SK-N-MC (cell line): ENCODE measurements at regions not wholly inside any gene's neighbourhood (a gene's known extent, or its start where the extent isn't known, plus 50 kb on each side); places are given as distances from the start of the nearest gene placed in this dataset.
A peak's percentile ranks its signal among the peaks of the same experiment; 100 is the strongest.

Source experiments
- DNase-seq: peaks from one replicate; pipeline ENCODE4 v3.0.0-alpha.2; 2011; ENCODE audit warnings: low read depth, low spot score
- H3K27ac ChIP-seq: fragments of 200-600 bp; sonication (generic); 2 replicates; pipeline ENCODE4 v1.5.1; 2016; ENCODE audit warnings: mixed run types
- H3K36me3 ChIP-seq: fragments of 200-600 bp; sonication (generic); 2 replicates; pipeline ENCODE4 v1.6.1; 2017; ENCODE audit warnings: antibody characterized with exemption, low read length, mixed read lengths; ENCODE audit not compliant: insufficient read depth
- H3K4me3 ChIP-seq: fragments of 200-600 bp; sonication (generic); 2 replicates; pipeline ENCODE4 v1.5.1; 2016
- H3K9ac ChIP-seq: fragments of 200-600 bp; sonication (generic); 2 replicates; pipeline ENCODE4 v1.8.0; 2017; ENCODE audit warnings: mixed run types, mixed read lengths; ENCODE audit not compliant: insufficient read length
- H3K9me3 ChIP-seq: fragments of 200-600 bp; sonication (generic); 2 replicates; pipeline ENCODE4 v1.6.1; 2017; ENCODE audit warnings: low read depth, mild to moderate bottlenecking, antibody characterized with exemption, low read length, moderate library complexity, mixed read lengths
- EZH2 ChIP-seq: fragments of 200-600 bp; sonication (generic); IDR thresholded peaks from one replicate; pipeline ENCODE4 v1.6.1; 2017; ENCODE audit warnings: antibody characterized with exemption
- FOXP2 ChIP-seq: optimal IDR thresholded peaks from 2 replicates; pipeline ENCODE3; 2011; ENCODE audit warnings: mild to moderate bottlenecking, moderate library complexity; ENCODE audit not compliant: insufficient read depth; ENCODE audit errors: extremely low read length, control extremely low read depth
- POLR2AphosphoS5 ChIP-seq: IDR thresholded peaks from 2 replicates; pipeline ENCODE4 v1.6.1; 2012; ENCODE audit warnings: mild to moderate bottlenecking, low read depth, low read length, borderline replicate concordance

- no peaks in the 10 kb centered on the region for H3K9me3 ChIP-seq
- no peak overlapping the region for H3K27ac ChIP-seq
- no peaks in the 10 kb centered on the region for H3K36me3 ChIP-seq
- TF ChIP-seq FOXP2 (no peak), EZH2 (no peak), POLR2AphosphoS5 (no peak)
- H3K9ac ChIP-seq: no peak overlapping the region
- no peak overlapping the region for H3K4me3 ChIP-seq
- DNase-seq: no peak
Observed at GRCh38 chr6:149127212-149127611, 190.3 kb upstream of the TAB2 start.

DNA sequence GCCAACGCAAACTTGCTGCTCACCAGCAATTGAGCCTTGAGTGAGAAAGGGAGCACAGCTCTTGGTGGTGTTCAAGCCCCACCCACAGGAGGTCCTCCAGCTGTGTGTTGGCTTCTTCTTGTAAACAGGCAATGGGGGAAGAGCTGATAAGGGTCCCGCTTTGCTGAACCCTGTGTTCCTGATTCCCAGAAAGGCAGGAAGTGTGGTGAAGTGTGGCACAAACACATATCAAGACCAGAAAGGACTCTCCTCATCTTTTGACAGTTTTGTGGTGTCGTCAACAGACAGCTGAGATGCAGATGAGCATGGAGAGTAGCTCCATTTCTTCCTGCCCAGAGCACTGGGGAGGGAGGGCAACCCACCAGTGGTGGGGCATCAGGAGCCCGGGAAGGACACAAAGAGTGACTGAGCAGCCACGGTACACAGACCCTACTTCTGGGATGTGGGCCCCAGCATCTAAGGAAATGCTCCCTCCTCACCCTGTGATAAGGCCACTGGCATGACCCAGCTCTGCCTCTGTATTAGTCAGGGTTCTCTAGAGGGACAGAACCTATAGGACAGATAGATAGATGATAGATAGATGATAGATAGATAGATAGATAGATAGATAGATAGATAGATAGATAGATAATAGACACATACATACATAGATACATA lies 188.9 kb upstream of the TAB2 start:
- DNase-seq: no peak
- H3K9me3 ChIP-seq: no peaks in the 10 kb centered on the region
- TF ChIP-seq FOXP2 (no peak), EZH2 (no peak), POLR2AphosphoS5 (no peak)
- H3K4me3 ChIP-seq: no peak overlapping the region
- H3K36me3 ChIP-seq: no peaks in the 10 kb centered on the region
- H3K27ac ChIP-seq: no peak overlapping the region
- no peak overlapping the region for H3K9ac ChIP-seq

GRCh38 chr6:149129371-149130077 lies 188.0 kb upstream of the TAB2 start:
- TF ChIP-seq POLR2AphosphoS5 (no peak), EZH2 (no peak), FOXP2 (no peak)
- Histone ChIP-seq H3K4me3 (no peak overlapping the region), H3K9ac (no peak overlapping the region), H3K9me3 (no peaks in the 10 kb centered on the region), H3K36me3 (no peaks in the 10 kb centered on the region), H3K27ac (no peak overlapping the region)
- no peak for DNase-seq

GRCh38 chr6:149130090-149130489 lies 187.4 kb upstream of the TAB2 start:
- TF ChIP-seq EZH2: no peak
- no peak for TF ChIP-seq POLR2AphosphoS5
- no peak for TF ChIP-seq FOXP2
- Histone ChIP-seq H3K4me3 (no peak overlapping the region), H3K9ac (no peak overlapping the region), H3K27ac (no peak overlapping the region), H3K36me3 (no peaks in the 10 kb centered on the region), H3K9me3 (no peaks in the 10 kb centered on the region)
- no peak for DNase-seq

DNA sequence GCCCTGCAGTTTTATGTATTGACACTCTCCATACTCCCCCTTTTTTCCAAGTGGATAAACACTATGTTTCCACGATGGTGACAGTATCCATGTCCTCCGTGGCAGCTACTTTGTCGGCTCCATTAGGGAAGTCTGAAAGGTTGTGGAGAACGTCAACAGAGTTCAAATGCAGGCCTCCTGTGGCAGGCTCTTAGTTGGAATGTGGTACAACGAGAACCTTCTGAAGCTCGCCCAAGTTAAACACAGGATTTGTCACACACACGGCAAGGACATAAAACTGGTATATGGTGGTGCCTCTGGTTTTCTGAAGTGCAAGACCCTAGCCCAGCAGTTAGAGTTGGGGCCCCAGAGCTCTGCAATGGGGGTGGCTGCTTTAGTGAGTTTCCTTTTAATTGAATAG lies 187.0 kb upstream of the TAB2 start:
- TF ChIP-seq POLR2AphosphoS5: no peak
- no peak for TF ChIP-seq EZH2
- no peak for TF ChIP-seq FOXP2
- no peak for DNase-seq
- H3K9me3 ChIP-seq: no peaks in the 10 kb centered on the region
- H3K4me3 ChIP-seq: no peak overlapping the region
- H3K9ac ChIP-seq: no peak overlapping the region
- H3K27ac ChIP-seq: no peak overlapping the region
- no peaks in the 10 kb centered on the region for H3K36me3 ChIP-seq

- H3K4me3 ChIP-seq: no peak overlapping the region
- H3K9ac ChIP-seq: no peak overlapping the region
- no peaks in the 10 kb centered on the region for H3K9me3 ChIP-seq
- H3K36me3 ChIP-seq: no peaks in the 10 kb centered on the region
- H3K27ac ChIP-seq: no peak overlapping the region
- no peak for DNase-seq
- no peak for TF ChIP-seq EZH2
- TF ChIP-seq FOXP2: no peak
- TF ChIP-seq POLR2AphosphoS5: no peak
Observed at GRCh38 chr6:149131891-149132290, 185.6 kb upstream of the TAB2 start.

DNA sequence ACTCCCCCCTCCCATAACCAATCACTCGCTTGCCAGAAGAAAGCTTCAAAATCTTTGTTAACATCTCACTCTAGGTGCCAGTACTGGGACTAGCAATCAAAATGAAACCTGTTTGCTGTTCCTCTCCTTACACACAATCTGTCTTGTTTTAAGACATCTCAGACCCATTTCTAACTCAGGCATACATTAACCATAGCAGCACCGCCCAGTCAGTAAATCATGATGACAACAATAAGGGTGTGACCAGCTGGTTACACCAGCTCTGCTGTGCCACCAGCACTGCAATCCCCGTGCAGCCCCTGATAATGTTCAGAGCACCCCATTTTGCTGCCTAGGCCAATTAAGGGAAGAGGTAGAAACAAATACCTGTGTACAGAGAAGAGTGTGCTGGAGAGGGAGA lies 185.2 kb upstream of the TAB2 start:
- TF ChIP-seq POLR2AphosphoS5 (no peak), EZH2 (no peak), FOXP2 (no peak)
- DNase-seq: no peak
- H3K4me3 ChIP-seq: no peak overlapping the region
- no peaks in the 10 kb centered on the region for H3K36me3 ChIP-seq
- no peak overlapping the region for H3K9ac ChIP-seq
- H3K9me3 ChIP-seq: no peaks in the 10 kb centered on the region
- H3K27ac ChIP-seq: no peak overlapping the region

GRCh38 chr6:149134511-149134933 lies 183.0 kb upstream of the TAB2 start:
- no peaks in the 10 kb centered on the region for H3K9me3 ChIP-seq
- no peak for DNase-seq
- peak overlapping the region; percentile 21; the same call in 1 of the 2 replicates for H3K4me3 ChIP-seq
- no peaks in the 10 kb centered on the region for H3K36me3 ChIP-seq
- H3K27ac ChIP-seq: no peak overlapping the region
- TF ChIP-seq FOXP2 (no peak), EZH2 (no peak), POLR2AphosphoS5 (no peak)
- H3K9ac ChIP-seq: no peak overlapping the region

GRCh38 chr6:149135809-149136208 lies 181.7 kb upstream of the TAB2 start:
- no peak for TF ChIP-seq EZH2
- no peak for TF ChIP-seq FOXP2
- TF ChIP-seq POLR2AphosphoS5: no peak

More at GRCh38 chr6:149135809-149136208, 181.7 kb upstream of the TAB2 start:
- no peak for DNase-seq
- H3K4me3 ChIP-seq: no peak overlapping the region
- no peak overlapping the region for H3K27ac ChIP-seq
- H3K9ac ChIP-seq: no peak overlapping the region
- H3K36me3 ChIP-seq: no peaks in the 10 kb centered on the region
- no peaks in the 10 kb centered on the region for H3K9me3 ChIP-seq
